WTC11 (cell line): ENCODE measurements at regions not wholly inside any gene's neighbourhood (a gene's known extent, or its start where the extent isn't known, plus 50 kb on each side); places are given as distances from the start of the nearest gene placed in this dataset.

Experiments used
- ATAC-seq: fragments of 200-7000 bp; cut with Tn5 transposase; 2 replicates; pipeline ENCODE4 v1.10.0; 2021; ENCODE audit warnings: mild to moderate bottlenecking, moderate library complexity
- CTCF ChIA-PET: fragments of 300-600 bp; sonication (Branson Sonifier 250); formaldehyde crosslinking; loops from one replicate; lab custom pipeline; 2021; ENCODE audit warnings: antibody characterized with exemption; lab: Charles Lee
- POLR2A ChIA-PET: fragments of 350-600 bp; sonication (Branson Sonifier 250); formaldehyde crosslinking; loops from one replicate; lab custom pipeline; 2021; ENCODE audit warnings: antibody characterized with exemption; lab: Charles Lee
- DNase-seq: peaks from one replicate; pipeline ENCODE4 v3.0.0; 2021; ENCODE audit warnings: low spot score
- H3K27ac Mint-ChIP-seq: 2 replicates; pipeline ENCODE4 v1.8.0; 2021; ENCODE audit warnings: mixed read lengths
- H3K27me3 Mint-ChIP-seq: 2 replicates; pipeline ENCODE4 v1.8.0; 2021; ENCODE audit warnings: low read depth, mild to moderate bottlenecking, moderate library complexity, mixed read lengths
- H3K36me3 Mint-ChIP-seq: 2 replicates; pipeline ENCODE4 v1.8.0; 2021; ENCODE audit warnings: mixed read lengths
- H3K4me1 Mint-ChIP-seq: 2 replicates; pipeline ENCODE4 v1.8.0; 2022; ENCODE audit warnings: mixed read lengths
- H3K4me3 Mint-ChIP-seq: 2 replicates; pipeline ENCODE4 v1.8.0; 2021; ENCODE audit warnings: mild to moderate bottlenecking, moderate library complexity, mixed read lengths
- H3K9me3 Mint-ChIP-seq: 2 replicates; pipeline ENCODE4 v1.8.0; 2021; ENCODE audit warnings: mixed read lengths
- ATF1 ChIP-seq: sonication (generic); formaldehyde crosslinking; IDR thresholded peaks from 2 replicates; pipeline ENCODE4 v1.8.1; 2023; ENCODE audit warnings: mild to moderate bottlenecking, moderate library complexity, missing genetic modification reagents
- CREM ChIP-seq: sonication (generic); formaldehyde crosslinking; IDR thresholded peaks from 2 replicates; pipeline ENCODE4 v1.8.1; 2022; ENCODE audit warnings: mild to moderate bottlenecking, missing genetic modification reagents, moderate library complexity
- CTCF ChIP-seq: fragments of 200-600 bp; IDR thresholded peaks from 2 replicates; pipeline ENCODE4 v1.8.0; 2022; ENCODE audit warnings: antibody characterized with exemption
- FOXJ3 ChIP-seq: sonication (generic); formaldehyde crosslinking; IDR thresholded peaks from 2 replicates; pipeline ENCODE4 v1.9.0; 2021; ENCODE audit warnings: missing genetic modification reagents, mild to moderate bottlenecking, borderline replicate concordance
- FOXP4 ChIP-seq: sonication (generic); formaldehyde crosslinking; IDR thresholded peaks from 2 replicates; pipeline ENCODE4 v1.8.0; 2022; ENCODE audit warnings: mild to moderate bottlenecking, missing genetic modification reagents
- GTF2I ChIP-seq: fragments of 250-450 bp; sonication (Bioruptor Pico); conservative IDR thresholded peaks from 2 replicates; pipeline ENCODE4 v1.4.0; 2021; ENCODE audit warnings: mild to moderate bottlenecking
- NFYB ChIP-seq: sonication (generic); formaldehyde crosslinking; conservative IDR thresholded peaks from 2 replicates; pipeline ENCODE4 v1.8.0; 2022; ENCODE audit warnings: low read depth, missing genetic modification reagents
- RORB ChIP-seq: fragments of 250-450 bp; sonication (Bioruptor Pico); IDR thresholded peaks from 2 replicates; pipeline ENCODE4 v1.9.0; 2021; ENCODE audit warnings: mild to moderate bottlenecking
- ZBTB43 ChIP-seq: sonication (generic); formaldehyde crosslinking; IDR thresholded peaks from 2 replicates; pipeline ENCODE4 v1.8.1; 2023; ENCODE audit warnings: mild to moderate bottlenecking, missing genetic modification reagents
- ZMAT4 ChIP-seq: fragments of 250-450 bp; sonication (Bioruptor Pico); IDR thresholded peaks from 2 replicates; pipeline ENCODE4 v1.9.0; 2021; ENCODE audit warnings: mild to moderate bottlenecking
- ZNF219 ChIP-seq: sonication (generic); formaldehyde crosslinking; IDR thresholded peaks from 2 replicates; pipeline ENCODE4 v1.8.0; 2023; ENCODE audit warnings: missing genetic modification reagents, mild to moderate bottlenecking, borderline replicate concordance
- ZNF416 ChIP-seq: fragments of 250-450 bp; sonication (Bioruptor Pico); IDR thresholded peaks from 2 replicates; pipeline ENCODE4 v1.9.0; 2021; ENCODE audit warnings: mild to moderate bottlenecking, inconsistent platforms
- ZNF423 ChIP-seq: fragments of 250-450 bp; sonication (Bioruptor Pico); IDR thresholded peaks from 2 replicates; pipeline ENCODE4 v2.1.2; 2022; ENCODE audit warnings: mild to moderate bottlenecking, moderate library complexity
- ZNF512 ChIP-seq: sonication (generic); formaldehyde crosslinking; IDR thresholded peaks from 2 replicates; pipeline ENCODE4 v1.8.1; 2022; ENCODE audit warnings: missing genetic modification reagents, borderline replicate concordance
- ZNF671 ChIP-seq: fragments of 250-450 bp; sonication (Bioruptor Pico); IDR thresholded peaks from 2 replicates; pipeline ENCODE4 v1.8.0; 2021; ENCODE audit warnings: mild to moderate bottlenecking
- TF ChIP-seq, protein P1 (sequence below): sonication (generic); formaldehyde crosslinking; IDR thresholded peaks from 2 replicates; pipeline ENCODE4 v1.8.1; 2023; ENCODE audit warnings: mild to moderate bottlenecking, missing genetic modification reagents, moderate library complexity
- TF ChIP-seq, protein P2 (sequence below): sonication (generic); formaldehyde crosslinking; IDR thresholded peaks from 2 replicates; pipeline ENCODE4 v1.8.1; 2023; ENCODE audit warnings: mild to moderate bottlenecking, missing genetic modification reagents, moderate library complexity
- TF ChIP-seq, protein P3 (sequence below): sonication (generic); formaldehyde crosslinking; IDR thresholded peaks from 2 replicates; pipeline ENCODE4 v1.8.1; 2023; ENCODE audit warnings: mild to moderate bottlenecking, missing genetic modification reagents
- TF ChIP-seq, protein P4 (sequence below): sonication (generic); formaldehyde crosslinking; IDR thresholded peaks from 2 replicates; pipeline ENCODE4 v1.8.0; 2022; ENCODE audit warnings: mild to moderate bottlenecking, missing genetic modification reagents

- TF ChIP-seq, protein P1, sequence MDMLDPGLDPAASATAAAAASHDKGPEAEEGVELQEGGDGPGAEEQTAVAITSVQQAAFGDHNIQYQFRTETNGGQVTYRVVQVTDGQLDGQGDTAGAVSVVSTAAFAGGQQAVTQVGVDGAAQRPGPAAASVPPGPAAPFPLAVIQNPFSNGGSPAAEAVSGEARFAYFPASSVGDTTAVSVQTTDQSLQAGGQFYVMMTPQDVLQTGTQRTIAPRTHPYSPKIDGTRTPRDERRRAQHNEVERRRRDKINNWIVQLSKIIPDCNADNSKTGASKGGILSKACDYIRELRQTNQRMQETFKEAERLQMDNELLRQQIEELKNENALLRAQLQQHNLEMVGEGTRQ (CRISPR knock-in tag), result no peak
- TF ChIP-seq ZNF423 (CRISPR knock-in tag) (no peak), RORB (CRISPR knock-in tag) (no peak), CREM (CRISPR knock-in tag) (no peak)
These were observed 1136.0 kb downstream of the SUCLG1 start (continued) for GRCh38 chr2:83323038-83323437.

DNA sequence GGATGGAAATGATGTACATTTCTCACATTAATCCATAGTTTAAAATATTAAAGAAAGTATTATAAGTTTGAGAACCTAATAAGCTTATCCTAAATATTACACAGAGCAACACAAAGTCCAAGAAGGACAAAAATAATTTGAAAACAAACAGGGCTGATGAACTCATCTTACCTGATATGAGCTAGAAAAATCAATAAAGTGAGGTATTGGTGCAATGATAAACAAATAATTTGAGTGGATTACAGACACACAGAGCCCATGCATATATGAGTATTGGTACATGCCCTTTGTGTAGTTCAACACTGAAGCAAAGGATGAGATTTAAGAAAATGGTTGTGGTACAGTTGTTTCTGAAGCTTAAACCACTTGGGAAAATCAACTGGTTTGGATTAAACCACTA lies 1139.0 kb downstream of the SUCLG1 start:
- Mint-ChIP-seq H3K27ac (no peak overlapping the region), H3K36me3 (no peaks in the 10 kb centered on the region), H3K9me3 (peaks cover 7% of the 10 kb centered on the region; the same call in 1 of the 2 replicates), H3K27me3 (no peaks in the 10 kb centered on the region), H3K4me3 (no peak overlapping the region), H3K4me1 (no peaks in the 10 kb centered on the region)
- DNase-seq (no peak), ATAC-seq (no peak)
- ChIA-PET POLR2A (no interaction called here), CTCF (no interaction called here)
- TF ChIP-seq ZMAT4 (CRISPR knock-in tag) (no peak), ZNF219 (CRISPR knock-in tag) (no peak), CREM (CRISPR knock-in tag) (no peak), NFYB (no peak), CTCF (no peak)
- TF ChIP-seq, protein P2, sequence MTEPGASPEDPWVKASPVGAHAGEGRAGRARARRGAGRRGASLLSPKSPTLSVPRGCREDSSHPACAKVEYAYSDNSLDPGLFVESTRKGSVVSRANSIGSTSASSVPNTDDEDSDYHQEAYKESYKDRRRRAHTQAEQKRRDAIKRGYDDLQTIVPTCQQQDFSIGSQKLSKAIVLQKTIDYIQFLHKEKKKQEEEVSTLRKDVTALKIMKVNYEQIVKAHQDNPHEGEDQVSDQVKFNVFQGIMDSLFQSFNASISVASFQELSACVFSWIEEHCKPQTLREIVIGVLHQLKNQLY (CRISPR knock-in tag), result no peak

- H3K27me3 Mint-ChIP-seq, result no peaks in the 10 kb centered on the region
- ChIA-PET CTCF (no interaction called here), POLR2A (no interaction called here)
- H3K36me3 Mint-ChIP-seq, result no peaks in the 10 kb centered on the region
- H3K27ac Mint-ChIP-seq, result no peak overlapping the region
- no peak for ATAC-seq
- DNase-seq, result no peak
- H3K9me3 Mint-ChIP-seq, result peaks cover 9% of the 10 kb centered on the region
- H3K4me1 Mint-ChIP-seq, result no peaks in the 10 kb centered on the region; the same call in 1 of the 2 replicates
- H3K4me3 Mint-ChIP-seq, result no peak overlapping the region
- no peak for TF ChIP-seq ZBTB43 (CRISPR knock-in tag)
- TF ChIP-seq ZNF416 (CRISPR knock-in tag), result no peak
- no peak for TF ChIP-seq GTF2I (CRISPR knock-in tag)
- no peak for TF ChIP-seq ZNF219 (CRISPR knock-in tag)
- TF ChIP-seq ZNF423 (CRISPR knock-in tag), result no peak
- TF ChIP-seq, protein P1 (CRISPR knock-in tag), result no peak
- no peak for TF ChIP-seq NFYB
- TF ChIP-seq ATF1 (CRISPR knock-in tag), result no peak
- TF ChIP-seq, protein P3, sequence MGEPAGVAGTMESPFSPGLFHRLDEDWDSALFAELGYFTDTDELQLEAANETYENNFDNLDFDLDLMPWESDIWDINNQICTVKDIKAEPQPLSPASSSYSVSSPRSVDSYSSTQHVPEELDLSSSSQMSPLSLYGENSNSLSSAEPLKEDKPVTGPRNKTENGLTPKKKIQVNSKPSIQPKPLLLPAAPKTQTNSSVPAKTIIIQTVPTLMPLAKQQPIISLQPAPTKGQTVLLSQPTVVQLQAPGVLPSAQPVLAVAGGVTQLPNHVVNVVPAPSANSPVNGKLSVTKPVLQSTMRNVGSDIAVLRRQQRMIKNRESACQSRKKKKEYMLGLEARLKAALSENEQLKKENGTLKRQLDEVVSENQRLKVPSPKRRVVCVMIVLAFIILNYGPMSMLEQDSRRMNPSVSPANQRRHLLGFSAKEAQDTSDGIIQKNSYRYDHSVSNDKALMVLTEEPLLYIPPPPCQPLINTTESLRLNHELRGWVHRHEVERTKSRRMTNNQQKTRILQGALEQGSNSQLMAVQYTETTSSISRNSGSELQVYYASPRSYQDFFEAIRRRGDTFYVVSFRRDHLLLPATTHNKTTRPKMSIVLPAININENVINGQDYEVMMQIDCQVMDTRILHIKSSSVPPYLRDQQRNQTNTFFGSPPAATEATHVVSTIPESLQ (CRISPR knock-in tag), result no peak
- no peak for TF ChIP-seq FOXP4
- TF ChIP-seq FOXJ3 (CRISPR knock-in tag), result no peak
- no peak for TF ChIP-seq ZNF512 (CRISPR knock-in tag)
- no peak for TF ChIP-seq ZNF671 (CRISPR knock-in tag)
- TF ChIP-seq, protein P4, sequence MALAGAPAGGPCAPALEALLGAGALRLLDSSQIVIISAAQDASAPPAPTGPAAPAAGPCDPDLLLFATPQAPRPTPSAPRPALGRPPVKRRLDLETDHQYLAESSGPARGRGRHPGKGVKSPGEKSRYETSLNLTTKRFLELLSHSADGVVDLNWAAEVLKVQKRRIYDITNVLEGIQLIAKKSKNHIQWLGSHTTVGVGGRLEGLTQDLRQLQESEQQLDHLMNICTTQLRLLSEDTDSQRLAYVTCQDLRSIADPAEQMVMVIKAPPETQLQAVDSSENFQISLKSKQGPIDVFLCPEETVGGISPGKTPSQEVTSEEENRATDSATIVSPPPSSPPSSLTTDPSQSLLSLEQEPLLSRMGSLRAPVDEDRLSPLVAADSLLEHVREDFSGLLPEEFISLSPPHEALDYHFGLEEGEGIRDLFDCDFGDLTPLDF, result no peak
These were observed 1153.2 kb downstream of the SUCLG1 start for GRCh38 chr2:83305758-83306378.
